ENCODE measurements at regions not wholly inside any gene's neighbourhood (a gene's known extent, or its start where the extent isn't known, plus 50 kb on each side); places are given as distances from the start of the nearest gene placed in this dataset.

DNA sequence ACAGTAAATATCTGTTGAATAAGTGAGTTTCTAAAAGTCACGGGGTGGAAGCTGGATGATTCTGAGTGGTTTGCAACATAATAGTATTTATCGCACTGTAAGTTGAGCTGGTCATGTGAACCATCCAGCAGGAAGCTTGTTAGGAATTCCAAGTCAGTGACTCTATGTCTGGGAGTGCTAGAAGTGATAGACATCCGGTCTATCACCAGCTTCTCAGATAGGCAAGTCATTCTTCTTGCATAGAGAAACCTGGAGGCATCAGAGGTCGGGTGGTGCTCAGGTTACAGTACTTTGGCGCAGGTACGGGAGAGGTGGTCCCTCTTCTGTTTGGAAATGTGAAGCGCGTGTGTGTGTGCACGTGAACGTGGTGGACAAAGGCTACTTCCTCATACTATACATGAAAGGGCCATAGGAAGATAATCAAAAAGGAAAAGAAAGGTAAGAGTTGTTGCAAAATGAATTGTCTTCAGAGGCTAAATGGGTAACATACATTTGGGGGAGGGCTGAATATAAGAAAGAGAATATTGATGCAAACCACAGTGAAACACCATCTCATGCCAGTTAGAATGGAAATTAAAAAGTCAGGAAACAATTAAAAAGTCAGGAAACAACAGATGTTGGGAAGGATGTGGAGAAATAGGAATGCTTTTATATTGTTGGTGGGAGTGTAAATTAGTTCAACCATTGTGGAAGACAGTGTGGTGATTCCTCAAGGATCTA lies 299.3 kb upstream of the ZFP64 start:
- H3K4me3 ChIP-seq (replicated peaks; ENCODE audit: low read depth, low read length): no peak overlapping the region
- peak; percentile 71 for DNase-seq (ENCODE audit: extremely low read depth, low read depth)
- TF ChIP-seq, protein P1, sequence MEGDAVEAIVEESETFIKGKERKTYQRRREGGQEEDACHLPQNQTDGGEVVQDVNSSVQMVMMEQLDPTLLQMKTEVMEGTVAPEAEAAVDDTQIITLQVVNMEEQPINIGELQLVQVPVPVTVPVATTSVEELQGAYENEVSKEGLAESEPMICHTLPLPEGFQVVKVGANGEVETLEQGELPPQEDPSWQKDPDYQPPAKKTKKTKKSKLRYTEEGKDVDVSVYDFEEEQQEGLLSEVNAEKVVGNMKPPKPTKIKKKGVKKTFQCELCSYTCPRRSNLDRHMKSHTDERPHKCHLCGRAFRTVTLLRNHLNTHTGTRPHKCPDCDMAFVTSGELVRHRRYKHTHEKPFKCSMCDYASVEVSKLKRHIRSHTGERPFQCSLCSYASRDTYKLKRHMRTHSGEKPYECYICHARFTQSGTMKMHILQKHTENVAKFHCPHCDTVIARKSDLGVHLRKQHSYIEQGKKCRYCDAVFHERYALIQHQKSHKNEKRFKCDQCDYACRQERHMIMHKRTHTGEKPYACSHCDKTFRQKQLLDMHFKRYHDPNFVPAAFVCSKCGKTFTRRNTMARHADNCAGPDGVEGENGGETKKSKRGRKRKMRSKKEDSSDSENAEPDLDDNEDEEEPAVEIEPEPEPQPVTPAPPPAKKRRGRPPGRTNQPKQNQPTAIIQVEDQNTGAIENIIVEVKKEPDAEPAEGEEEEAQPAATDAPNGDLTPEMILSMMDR (IDR thresholded peaks at IDR 0.05; ENCODE audit: low read depth, low read length, missing control alignments): no peak

- H3K4me3 ChIP-seq (replicated peaks; ENCODE audit: low read depth, low read length): no peak overlapping the region
- DNase-seq (ENCODE audit: extremely low read depth, low read depth): no peak
- TF ChIP-seq, protein P1 (IDR thresholded peaks at IDR 0.05; ENCODE audit: low read depth, low read length, missing control alignments): no peak
Observed at GRCh38 chr20:52484438-52484837, 292.9 kb upstream of the ZFP64 start.

DNA sequence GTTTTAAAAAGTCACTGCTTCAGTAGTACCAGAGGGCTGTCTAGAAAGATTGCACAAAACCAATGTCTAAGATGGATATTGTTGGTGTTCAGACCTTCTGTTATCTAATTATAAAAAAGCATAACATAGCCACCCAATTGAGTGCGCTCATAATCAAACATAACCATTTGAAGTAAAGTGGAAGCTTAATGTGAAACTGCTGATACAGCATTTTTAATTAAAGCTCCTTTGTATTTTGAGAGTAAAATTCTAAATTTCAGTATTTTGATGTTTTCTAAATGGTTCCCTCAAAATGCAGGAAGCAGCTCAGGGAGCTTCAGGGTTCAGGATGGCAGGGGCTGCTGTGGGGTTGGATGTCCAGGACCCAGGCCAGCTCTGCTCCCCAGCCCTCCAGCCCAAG lies 291.8 kb upstream of the ZFP64 start:
- TF ChIP-seq, protein P1 (IDR thresholded peaks at IDR 0.05; ENCODE audit: low read depth, low read length, missing control alignments): no peak
- no peak overlapping the region for H3K4me3 ChIP-seq (replicated peaks; ENCODE audit: low read depth, low read length)
- DNase-seq (ENCODE audit: extremely low read depth, low read depth): no peak

GRCh38 chr20:52482044-52482443 lies 290.5 kb upstream of the ZFP64 start:
- no peak for DNase-seq (ENCODE audit: extremely low read depth, low read depth)
- TF ChIP-seq, protein P1 (IDR thresholded peaks at IDR 0.05; ENCODE audit: low read depth, low read length, missing control alignments): no peak
- H3K4me3 ChIP-seq (replicated peaks; ENCODE audit: low read depth, low read length): no peak overlapping the region

DNA sequence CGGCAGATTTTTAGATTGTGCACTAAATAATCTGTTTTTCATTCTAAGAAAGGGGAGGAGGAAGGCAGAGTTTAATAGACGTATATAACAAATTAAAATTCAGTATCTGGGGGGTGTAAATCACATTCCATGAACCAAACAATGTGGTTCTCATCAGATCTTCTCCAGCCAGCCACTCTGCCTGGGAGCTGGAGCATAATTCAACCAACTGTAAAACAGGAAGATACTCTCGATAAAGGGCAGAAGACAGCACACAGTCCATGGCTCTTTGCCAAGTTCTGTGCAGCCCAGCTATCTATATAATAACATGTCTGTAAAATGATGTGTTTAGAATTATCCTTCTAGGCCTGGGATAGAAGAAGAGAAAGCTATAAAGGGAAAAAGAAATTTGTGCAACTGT lies 289.9 kb upstream of the ZFP64 start:
- no peak overlapping the region for H3K4me3 ChIP-seq (replicated peaks; ENCODE audit: low read depth, low read length)
- TF ChIP-seq, protein P1 (IDR thresholded peaks at IDR 0.05; ENCODE audit: low read depth, low read length, missing control alignments): no peak
- DNase-seq (ENCODE audit: extremely low read depth, low read depth): no peak

- DNase-seq (ENCODE audit: extremely low read depth, low read depth): no peak
- H3K4me3 ChIP-seq (replicated peaks; ENCODE audit: low read depth, low read length): no peak overlapping the region
- TF ChIP-seq, protein P1 (IDR thresholded peaks at IDR 0.05; ENCODE audit: low read depth, low read length, missing control alignments): no peak
Observed at GRCh38 chr20:52476074-52476750, 284.6 kb upstream of the ZFP64 start.

All from HFF-Myc (cell line).